Ovary (tissue), 7 donors: ENCODE measurements at regions not wholly inside any gene's neighbourhood (a gene's known extent, or its start where the extent isn't known, plus 50 kb on each side); places are given as distances from the start of the nearest gene placed in this dataset.

Experiments
- DNase-seq, 5 donors: peaks; one replicate each; pipeline ENCODE4 v3.0.0-alpha.2; 2019 to 2020
- H3K27ac ChIP-seq, 2 donors: fragments of 200-600 bp; one replicate each; pipeline versions ENCODE4 v1.5.1 to v1.8.0; 2019 to 2022
- H3K27me3 ChIP-seq: fragments of 200-600 bp; one replicate; pipeline ENCODE4 v1.8.0; 2022
- H3K36me3 ChIP-seq: fragments of 200-600 bp; sonication (generic); one replicate; pipeline ENCODE4 v1.5.1; 2019
- H3K4me1 ChIP-seq: one replicate; pipeline ENCODE4 v1.8.1; 2013; ENCODE audit warnings: mild to moderate bottlenecking, moderate library complexity; ENCODE audit not compliant: insufficient read depth
- H3K4me3 ChIP-seq: fragments of 200-600 bp; sonication (generic); one replicate; pipeline ENCODE4 v1.5.1; 2017
- H3K9me3 ChIP-seq, 2 donors: fragments of 200-600 bp in 1 of 2; sonication (generic) in 1 of 2; one replicate each; pipeline versions ENCODE4 v1.5.1 to v1.8.1; 2013 to 2019; ENCODE audit warnings: mild to moderate bottlenecking in 1 of 2, moderate library complexity in 1 of 2
- CTCF ChIP-seq, 3 donors: fragments of 450-650 bp in 2 of 3; fragments of 200-600 bp in 1 of 3; IDR thresholded peaks; one replicate each; pipeline versions ENCODE4 v1.5.1 to v1.8.0; 2016 to 2022; ENCODE audit warnings: antibody characterized with exemption in 3 of 3, mild to moderate bottlenecking in 1 of 3
- EP300 ChIP-seq: sonication (generic); formaldehyde crosslinking; IDR thresholded peaks from one replicate; pipeline ENCODE4 v1.6.1; 2017; ENCODE audit warnings: antibody characterized with exemption
- POLR2A ChIP-seq: fragments of 450-650 bp; IDR thresholded peaks from one replicate; pipeline ENCODE4 v1.6.1; 2017; ENCODE audit warnings: antibody characterized with exemption, mild to moderate bottlenecking, moderate library complexity
- WGBS, 3 donors: extraction: QIAGEN DNeasy Blood & Tissue Kit in 1 of 3; methylation state at CpG; one replicate each; pipeline versions ENCODE4 v1.1.5 to v1.1.7; 2013 to 2017; 5-methylcytosine and 5-hydroxymethylcytosine counted together
- intact Hi-C, 4 donors: fragments of 100-400 bp; cut with DNase I; formaldehyde crosslinking; loops; one replicate each; pipeline versions ENCODE4 v1.11.0 to v1.15.1; 2022 to 2023
- donor health status: DM: no; HTN: no; CAD: no; lungs with moderate emphysema.
- donor health status: DM: no; HTN: no; CAD: no.
- donor health status: Bipolar disorder and iron deficiency.
- donor health status: DM: no; HTN: no; CAD: no.
- donor health status: DM: yes; HTN: yes; CAD: no.

GRCh38 chr13:80973721-80974120, 632.8 kb upstream of the SPRY2 start:
- WGBS, 3 donors, result 92 to 98% (median 95%) methylated on average over 2 of the region's 2 CpGs
- TF ChIP-seq POLR2A (no peak), EP300 (no peak), CTCF (IDR thresholded peaks at IDR 0.05) (no peak)
- Histone ChIP-seq H3K4me1 (no peaks in the 10 kb centered on the region), H3K4me3 (no peak overlapping the region), H3K36me3 (no peaks in the 10 kb centered on the region), H3K27ac (no peak overlapping the region), H3K9me3 (no peaks in the 10 kb centered on the region), H3K27me3 (no peaks in the 10 kb centered on the region)
- intact Hi-C loops, result no loop called here
- DNase-seq, result no peak

DNA sequence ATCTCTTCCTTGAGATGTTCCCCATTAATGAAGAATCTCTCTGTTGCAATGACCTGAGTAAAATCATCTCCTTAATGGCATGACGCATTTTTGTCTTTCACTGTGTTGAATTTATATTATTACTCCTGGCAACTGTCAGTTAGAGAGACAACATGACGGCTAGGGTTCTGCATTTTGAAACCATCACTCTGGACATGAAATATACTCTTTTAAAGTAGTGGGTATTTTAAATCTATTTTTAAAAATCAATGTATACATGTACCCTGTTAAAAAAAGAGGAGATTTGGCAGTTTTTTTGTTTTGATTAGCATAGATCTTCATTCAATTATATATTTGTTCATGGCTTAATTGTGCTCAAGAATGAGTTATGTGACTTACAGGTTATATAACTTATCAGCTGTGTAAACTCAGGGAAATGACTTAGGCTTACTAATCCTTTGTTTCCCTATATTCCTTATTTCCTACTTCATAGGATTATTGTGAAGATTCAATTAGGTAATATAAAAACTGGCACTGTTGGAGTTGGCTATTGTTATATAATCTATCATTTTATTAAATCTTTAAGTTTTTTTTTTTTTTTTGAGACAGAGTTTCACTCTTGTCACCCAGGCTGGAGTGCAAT, 632.0 kb upstream of the SPRY2 start:
- H3K36me3 ChIP-seq, result no peaks in the 10 kb centered on the region
- 89 to 92% (median 91%) methylated on average over 2 of the region's 2 CpGs for WGBS, 3 donors
- H3K4me1 ChIP-seq, result no peaks in the 10 kb centered on the region
- no peak overlapping the region for H3K4me3 ChIP-seq
- no peak for DNase-seq
- H3K27ac ChIP-seq, result no peak overlapping the region
- TF ChIP-seq EP300, result no peak
- no peak for TF ChIP-seq CTCF (IDR thresholded peaks at IDR 0.05)
- no peak for TF ChIP-seq POLR2A
- H3K27me3 ChIP-seq, result no peaks in the 10 kb centered on the region
- intact Hi-C loops, result no loop called here
- H3K9me3 ChIP-seq, result no peaks in the 10 kb centered on the region

DNA sequence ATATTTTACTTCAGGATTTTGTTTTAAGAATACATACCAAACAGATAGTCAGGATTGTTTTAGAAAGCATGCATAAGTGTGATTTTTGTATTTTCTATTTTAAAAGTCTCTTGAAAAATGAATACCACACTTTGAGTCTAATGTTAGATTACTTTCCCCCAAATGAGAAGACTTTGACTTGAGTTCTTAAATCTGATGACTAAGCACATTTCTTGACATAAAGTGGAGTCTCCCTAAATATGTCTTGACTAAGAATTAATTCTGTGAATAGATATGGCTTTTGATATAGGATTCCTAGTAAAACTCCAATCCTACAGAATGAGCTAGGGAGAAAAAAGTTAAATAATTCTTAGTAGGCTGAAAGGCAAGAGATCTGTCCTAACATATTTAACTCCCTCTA, 624.2 kb upstream of the SPRY2 start:
- Histone ChIP-seq H3K4me1 (no peaks in the 10 kb centered on the region), H3K9me3 (no peaks in the 10 kb centered on the region), H3K4me3 (no peak overlapping the region), H3K27ac (no peak overlapping the region), H3K36me3 (no peaks in the 10 kb centered on the region), H3K27me3 (no peaks in the 10 kb centered on the region)
- no peak for DNase-seq
- intact Hi-C loops, result no loop called here
- TF ChIP-seq POLR2A, result no peak
- TF ChIP-seq EP300, result no peak
- TF ChIP-seq CTCF (IDR thresholded peaks at IDR 0.05), result no peak

DNA sequence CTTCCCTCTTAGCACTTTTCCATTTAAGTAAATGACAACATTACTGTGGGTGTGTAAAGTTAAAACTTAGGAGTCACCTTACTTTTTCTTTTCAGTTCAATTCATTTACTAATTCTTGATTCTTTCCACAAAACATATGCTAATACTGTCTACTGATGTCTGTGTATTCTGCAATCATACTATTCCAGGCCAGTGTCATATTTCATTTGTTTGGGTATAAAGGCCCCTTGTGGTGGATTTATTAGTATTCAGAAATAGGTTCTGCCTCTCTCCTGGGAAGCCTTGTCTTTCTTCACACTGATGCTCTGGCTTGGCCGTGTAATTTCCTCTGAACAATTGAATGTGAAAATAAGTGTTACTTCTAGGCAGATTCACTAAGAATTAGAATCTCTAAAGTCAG, 621.9 kb upstream of the SPRY2 start:
- Histone ChIP-seq H3K4me1 (no peaks in the 10 kb centered on the region), H3K27ac (no peak overlapping the region), H3K36me3 (no peaks in the 10 kb centered on the region), H3K27me3 (no peaks in the 10 kb centered on the region), H3K4me3 (no peak overlapping the region), H3K9me3 (no peaks in the 10 kb centered on the region)
- intact Hi-C loops, result no loop called here
- no peak for DNase-seq
- 54 to 76% (median 65%) methylated on average over 1 of the region's 1 CpG for WGBS, 3 donors
- TF ChIP-seq POLR2A (no peak), CTCF (IDR thresholded peaks at IDR 0.05) (no peak), EP300 (no peak)
